ENCODE measurements at regions not wholly inside any gene's neighbourhood (a gene's known extent, or its start where the extent isn't known, plus 50 kb on each side); places are given as distances from the start of the nearest gene placed in this dataset.
"Not testable (repeated sequence)": the region's sequence is repeated elsewhere in the genome, so short reads cannot be mapped to it uniquely, and the experiment has no call there.

DNA sequence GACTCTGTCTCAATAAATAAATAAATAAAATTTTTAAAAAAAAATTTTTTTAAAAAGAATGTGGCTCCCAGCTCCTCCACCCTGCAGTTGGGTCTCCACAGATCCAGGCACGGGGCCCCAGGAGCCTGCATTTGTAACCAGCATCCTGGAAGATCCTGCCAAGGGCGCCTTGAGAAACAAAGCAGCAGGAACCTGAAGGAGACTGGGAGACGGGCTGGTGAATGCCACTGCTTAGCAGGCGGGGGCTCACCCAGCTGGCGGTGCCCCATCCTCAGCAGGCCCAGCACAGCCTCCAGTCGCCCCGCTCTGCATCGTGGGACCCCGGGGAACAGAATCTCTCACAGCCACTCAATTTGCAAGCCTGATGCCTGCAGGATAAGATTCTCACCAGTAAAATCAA lies 187.5 kb upstream of the SALL3 start:
- DNase-seq (ENCODE audit: low spot score), result no peak

DNA sequence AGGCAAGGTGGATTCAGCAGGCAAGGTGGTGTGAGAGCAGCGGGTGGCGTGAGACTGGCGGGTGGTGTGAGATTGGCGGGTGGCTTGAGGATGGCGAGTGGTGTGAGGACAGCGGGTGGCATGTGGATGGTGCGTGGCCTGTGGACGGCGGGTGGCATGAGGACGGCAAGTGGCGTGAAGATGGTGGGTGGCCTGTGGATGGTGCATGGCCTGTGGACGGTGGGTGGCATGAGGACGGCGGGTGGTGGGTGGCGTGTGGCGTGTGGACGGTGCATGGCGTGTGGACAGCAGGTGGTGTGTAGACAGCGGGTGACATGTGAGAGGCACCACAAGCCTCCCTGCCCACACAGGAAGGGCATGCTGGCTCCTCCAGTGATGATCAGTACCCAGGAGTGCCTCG lies 186.9 kb upstream of the SALL3 start:
- DNase-seq (ENCODE audit: low spot score), result no peak

DNA sequence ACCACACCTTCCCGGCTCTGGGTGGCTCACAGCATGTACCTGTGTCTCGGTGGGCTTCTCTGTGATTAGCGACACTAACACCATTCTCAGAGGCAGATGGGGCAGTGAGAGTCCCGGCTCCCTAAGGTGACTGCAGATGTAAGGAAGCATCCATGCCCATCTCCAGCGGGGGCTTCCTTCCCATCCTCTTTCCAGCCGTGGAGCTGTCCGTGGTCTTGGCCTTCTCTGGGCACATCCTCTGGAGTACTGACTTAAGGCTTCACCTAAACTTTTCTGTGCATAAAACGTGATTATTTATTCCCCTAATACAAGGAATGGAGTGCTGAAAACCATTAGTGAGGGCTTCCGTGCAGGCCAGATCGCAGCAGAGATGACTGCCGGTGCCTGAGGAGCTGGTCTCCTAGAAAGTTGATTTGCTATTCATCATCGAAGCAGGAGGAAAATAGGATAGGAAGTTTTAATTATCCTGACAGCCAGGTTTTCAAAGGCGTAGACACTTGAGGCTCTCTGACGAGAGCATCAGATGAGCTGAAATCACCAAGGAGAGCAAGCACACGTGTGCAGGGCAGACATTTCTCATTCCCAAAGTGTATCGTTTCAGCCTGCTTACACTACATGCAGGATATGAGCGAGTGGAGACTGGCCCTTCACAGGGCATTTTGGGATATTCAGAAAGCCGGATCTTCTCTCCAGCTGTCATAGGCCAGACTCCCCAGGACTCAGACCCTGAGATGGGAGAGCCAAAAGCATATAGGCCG lies 186.1 kb upstream of the SALL3 start:
- DNase-seq (ENCODE audit: low spot score), result no peak

DNA sequence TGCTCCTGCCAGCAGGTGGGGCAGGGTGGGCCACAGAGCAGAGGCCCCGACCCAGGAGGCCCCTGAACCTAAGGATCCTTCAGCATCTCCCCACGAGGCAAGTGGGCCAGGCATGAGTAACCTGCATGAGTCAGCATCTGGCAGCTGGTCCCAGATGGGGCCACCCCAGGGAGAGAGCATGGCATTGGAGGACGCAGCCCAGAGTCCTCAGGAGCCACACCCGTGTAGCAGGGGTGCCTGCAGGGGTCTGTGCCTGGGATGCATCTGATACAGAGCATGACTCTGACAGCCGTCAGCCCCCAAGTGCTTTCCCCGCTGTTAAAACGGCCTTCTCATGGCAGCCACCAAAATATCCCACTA lies 185.6 kb upstream of the SALL3 start:
- DNase-seq (ENCODE audit: low spot score), result no peak

DNA sequence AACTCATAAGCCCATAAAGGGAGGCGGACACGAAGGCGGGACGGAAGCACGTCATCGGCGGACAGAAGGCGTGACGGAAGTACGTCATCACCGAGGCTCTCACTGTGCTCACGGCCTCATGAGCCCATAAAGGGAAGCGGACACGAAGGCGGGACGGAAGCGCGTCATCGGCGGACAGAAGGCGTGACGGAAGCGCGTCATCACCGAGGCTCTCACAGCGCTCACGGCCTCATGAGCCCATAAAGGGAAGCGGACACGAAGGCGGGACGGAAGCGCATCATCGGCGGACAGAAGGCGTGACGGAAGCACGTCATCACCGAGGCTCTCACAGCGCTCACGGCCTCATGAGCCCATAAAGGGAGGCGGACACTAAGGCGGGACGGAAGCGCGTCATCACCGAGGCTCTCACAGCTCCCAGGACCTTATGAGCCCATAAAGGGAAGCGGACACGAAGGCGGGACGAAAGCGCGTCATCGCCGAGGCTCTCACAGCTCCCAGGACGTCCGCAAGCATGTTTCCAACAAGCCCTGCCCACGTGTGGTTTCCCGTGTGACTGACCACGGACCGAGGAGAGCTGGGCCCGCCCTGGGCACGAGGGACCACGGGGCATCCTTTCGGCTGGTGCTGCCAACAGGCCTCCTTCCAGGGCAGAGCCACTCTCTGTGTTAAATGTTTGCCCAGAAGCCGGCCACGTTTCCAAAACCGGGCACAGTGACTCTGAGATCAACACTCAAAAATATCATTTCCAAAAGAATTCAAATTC lies 182.7 kb upstream of the SALL3 start:
- no peak for DNase-seq (ENCODE audit: low spot score)

DNA sequence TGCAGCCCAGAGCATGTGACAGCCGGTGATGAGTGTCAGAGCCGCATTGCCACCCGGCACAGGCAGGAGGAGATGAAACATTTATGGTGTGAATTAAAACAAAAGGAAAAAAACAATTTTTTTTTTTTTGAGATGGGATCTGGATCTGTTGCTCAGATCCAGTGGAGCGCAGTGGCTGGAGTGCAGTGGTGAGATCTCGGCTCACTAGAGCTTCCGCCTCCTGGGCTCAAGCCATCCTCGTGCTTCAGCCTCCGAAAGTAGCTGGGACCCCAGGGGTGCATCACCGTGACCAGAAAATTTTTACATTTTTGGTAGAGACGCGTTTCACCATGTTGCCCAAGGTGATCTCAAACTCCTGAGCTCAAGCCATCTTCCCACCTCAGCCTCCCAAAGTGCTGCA lies 182.1 kb upstream of the SALL3 start:
- no peak for DNase-seq (ENCODE audit: low spot score)

DNA sequence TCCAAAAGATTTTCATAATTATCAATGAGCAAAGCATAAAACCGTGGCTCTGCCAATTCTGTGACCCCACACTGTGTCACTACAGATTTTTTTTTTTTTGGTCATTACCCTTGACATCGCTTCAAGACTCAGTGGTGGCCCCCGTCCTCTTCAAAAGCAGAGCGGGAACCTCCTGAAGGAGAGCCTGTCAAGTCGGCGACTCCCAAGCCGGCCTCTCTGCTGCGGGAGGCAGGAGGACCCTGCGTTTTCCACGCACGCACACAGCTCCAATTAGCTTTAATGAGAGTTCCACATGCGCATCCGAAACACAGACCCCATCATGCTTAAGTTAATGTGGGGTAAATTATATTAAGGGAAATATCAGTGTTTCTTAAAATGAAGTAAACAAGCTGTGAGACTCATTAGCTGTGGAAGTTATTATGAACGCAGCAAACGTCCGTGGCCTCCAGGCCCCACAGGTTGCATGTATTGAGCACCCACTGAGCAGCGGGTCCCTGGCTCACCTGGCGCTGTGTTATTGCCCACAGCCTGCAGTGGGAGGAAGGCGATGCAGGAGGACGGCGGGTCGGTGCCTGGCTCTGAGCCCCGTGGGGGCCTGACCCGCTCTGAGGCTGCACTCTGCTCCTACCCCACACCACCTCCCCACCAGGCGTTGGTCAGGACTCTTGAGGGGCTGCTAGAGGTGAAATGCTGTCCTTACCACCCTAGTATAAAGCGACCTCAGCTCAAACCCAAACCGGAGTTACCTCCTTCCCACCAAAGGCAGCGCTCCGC lies 181.0 kb upstream of the SALL3 start:
- no peak for DNase-seq (ENCODE audit: low spot score)

DNA sequence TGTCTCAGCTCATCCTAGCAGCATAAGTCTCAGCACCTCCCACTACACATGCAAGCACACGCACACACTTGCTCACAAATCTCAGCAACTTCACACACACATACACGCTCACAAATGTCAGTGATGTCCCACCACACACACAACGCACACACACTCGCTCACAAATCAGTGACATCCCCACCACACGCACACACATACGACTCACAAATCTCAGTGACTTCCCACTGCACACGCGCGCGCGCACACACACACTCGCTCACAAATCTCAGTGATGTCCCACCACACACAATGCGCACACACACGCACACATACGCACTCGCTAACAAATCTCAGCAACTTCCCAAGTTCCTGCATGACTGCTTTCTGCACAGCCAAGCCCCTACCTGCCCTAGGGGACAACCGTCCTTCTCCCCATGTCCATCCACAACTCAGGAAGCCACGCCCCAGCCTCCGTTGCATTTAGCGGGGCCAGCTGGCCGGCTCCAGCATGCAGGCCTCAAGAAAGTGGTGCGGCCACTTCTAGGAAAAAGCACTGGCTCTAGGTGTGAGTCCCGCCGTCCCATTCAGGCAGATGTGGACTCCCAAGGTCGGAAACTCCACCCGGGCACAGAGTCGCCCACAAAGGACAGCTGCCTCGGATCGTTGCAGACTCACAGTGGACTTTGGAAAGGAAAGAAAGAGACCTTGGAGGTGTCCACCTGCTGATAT lies 180.1 kb upstream of the SALL3 start:
- DNase-seq (ENCODE audit: low spot score), result no peak

DNA sequence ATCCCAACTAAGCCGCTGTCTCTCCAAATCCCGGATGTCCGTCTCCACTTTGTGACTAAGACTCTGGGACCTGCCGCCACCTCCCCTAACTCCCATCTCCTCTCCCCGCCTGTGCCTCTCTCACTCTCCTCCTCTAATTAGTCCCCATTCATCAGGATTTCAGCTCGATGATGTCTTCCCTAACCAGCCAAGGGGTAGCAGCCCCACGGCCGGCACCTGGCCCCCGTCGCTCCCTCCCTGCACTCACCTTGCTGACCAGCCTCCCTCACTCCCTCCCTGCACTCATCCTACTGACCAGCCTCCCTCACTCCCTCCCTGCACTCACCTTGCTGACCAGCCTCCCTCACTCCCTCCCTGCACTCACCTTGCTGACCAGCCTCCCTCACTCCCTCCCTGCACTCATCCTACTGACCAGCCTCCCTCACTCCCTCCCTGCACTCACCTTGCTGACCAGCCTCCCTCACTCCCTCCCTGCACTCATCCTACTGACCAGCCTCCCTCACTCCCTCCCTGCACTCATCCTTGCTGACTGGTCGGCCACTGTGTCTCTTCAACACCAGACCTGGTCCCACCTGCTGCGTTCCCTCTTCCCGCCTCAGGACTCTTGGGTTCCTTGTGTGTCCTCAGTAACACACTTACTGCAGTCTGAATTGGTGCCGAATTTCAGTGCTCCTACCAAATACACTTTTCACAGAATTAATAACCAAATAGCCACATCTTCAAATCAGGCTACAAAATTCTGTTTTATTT lies 179.3 kb upstream of the SALL3 start:
- DNase-seq (ENCODE audit: low spot score), result not testable (repeated sequence)

DNA sequence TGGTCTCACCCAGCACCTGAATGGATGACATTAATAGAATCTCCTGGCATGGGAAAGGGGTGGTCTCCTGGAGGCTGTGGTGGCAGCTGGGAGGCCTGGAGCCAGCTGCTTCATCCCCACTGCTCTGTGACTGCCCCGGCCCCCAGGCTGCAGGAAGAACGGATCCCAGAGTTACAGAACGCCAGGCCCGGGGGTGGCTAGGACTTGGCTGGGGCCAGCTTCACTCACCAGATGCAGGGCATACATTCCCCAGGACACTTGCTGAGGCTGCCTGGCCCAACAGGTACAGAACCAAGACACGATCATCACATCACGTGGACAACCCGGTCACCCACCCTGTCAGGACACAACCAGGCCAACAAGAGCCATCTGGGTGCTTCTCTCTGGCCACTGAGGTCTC lies 178.6 kb upstream of the SALL3 start:
- DNase-seq (ENCODE audit: low spot score), result no peak

DNA sequence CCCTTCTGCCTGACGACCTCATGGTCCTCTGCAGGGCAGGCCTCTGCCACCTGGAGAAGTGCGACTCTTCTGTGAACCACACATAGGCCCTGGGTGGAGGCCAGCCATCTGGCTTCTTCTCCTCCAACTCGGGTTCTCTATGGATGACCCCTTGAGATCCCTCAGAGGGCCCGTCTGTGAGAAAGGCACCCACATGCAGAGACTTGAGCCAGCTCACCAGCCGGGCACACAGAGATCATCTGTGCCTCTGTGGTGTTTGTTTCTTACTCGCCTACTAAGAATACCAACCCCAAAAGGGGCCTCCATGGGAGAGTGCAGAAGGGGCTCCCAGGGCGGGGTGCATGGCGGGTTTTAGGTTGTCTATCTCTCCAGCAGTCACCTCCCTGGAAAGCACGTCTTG lies 176.5 kb upstream of the SALL3 start:
- DNase-seq (ENCODE audit: low spot score), result no peak

DNA sequence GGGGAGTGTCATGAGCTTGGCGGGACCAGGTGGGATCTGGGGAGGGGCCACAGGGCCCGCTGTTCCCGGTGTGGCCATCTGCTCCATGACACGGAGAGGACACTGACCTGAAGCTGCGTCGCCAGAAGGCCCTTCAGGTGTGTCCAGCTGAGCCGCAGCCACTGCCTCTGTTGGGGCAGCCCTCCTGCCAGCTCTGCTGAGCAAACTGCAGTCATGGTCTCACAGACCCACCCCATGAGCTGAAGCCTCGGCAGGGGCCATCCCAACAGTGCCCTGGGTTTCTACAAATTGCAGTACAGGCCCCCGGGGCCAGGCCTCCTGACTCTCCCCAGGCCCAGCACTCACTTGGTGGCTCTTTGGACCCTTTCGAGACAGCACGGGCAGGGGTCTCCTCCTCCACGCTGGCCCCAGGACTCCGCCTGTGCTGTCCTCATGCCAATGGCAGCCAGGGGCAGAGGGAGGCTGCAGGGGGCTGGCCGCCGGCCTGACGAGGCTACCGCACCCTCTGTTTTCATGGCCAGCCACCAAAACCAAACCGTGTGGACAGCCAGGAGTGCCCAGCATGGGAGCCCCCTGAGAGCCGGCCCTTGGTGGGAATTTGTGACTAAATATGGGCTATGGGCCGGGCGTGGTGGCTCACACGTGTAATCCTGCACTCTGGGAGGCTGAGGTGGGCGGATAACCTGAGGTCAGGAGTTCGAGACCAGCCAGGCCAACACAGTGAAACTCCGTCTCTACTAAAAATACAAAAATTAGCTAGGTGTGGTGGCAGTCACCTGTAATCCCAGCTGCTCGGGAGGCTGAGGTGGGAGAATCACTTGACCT lies 175.2 kb upstream of the SALL3 start:
- no peak for DNase-seq (ENCODE audit: low spot score)

DNA sequence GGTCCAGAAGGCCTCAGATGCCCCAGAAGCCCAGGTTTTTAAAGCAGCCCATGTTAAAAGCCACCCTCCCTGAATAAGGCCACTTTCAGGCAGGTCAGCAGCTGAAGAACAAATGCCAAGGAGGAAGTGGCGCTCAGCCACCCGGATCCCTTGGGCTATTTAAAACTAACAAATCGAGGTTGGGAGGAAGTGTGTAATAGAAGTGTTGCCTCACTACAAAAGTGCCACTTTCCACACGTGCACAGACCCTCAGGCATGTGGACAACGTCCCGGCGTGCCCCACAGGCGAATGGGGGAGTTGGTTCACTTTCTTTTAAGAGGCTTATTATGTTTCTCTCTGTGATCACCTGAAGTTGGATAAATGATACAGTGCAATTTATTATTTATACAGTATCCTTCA lies 173.8 kb upstream of the SALL3 start:
- DNase-seq (ENCODE audit: low spot score), result no peak

DNA sequence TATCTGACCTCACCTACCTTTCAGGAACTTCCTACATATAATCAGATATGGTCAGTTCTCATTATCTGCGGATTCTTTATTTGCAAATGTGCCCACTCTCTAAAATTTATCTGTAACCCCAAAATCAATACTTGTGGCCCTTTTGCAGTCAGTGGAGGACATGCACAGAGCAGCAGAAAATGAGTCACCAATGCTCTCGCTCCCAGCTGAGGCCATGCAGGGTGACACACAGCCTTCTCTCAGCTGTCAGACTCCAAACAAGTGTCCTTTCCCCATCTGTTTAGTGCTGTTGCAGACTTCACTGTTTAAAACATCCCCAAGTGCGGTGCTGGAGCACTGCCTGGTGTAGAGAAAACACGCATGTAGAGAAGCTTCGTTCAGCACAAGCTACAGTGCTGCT lies 171.9 kb upstream of the SALL3 start:
- no peak for DNase-seq (ENCODE audit: low spot score)

DNA sequence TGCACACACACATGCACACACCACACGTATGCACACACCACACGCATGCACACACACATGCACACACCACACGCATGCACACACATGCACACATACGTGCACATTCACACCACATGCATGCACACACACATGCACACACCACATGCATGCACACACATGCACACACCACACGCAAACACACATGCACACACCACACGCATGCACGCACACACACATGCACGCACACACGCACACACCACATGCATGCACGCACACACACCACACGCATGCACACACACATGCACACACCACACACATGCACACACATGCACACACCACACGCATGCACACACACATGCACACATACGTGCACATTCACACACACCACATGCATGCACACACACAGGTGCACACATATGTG lies 169.8 kb upstream of the SALL3 start:
- DNase-seq (ENCODE audit: low spot score), result no peak

DNA sequence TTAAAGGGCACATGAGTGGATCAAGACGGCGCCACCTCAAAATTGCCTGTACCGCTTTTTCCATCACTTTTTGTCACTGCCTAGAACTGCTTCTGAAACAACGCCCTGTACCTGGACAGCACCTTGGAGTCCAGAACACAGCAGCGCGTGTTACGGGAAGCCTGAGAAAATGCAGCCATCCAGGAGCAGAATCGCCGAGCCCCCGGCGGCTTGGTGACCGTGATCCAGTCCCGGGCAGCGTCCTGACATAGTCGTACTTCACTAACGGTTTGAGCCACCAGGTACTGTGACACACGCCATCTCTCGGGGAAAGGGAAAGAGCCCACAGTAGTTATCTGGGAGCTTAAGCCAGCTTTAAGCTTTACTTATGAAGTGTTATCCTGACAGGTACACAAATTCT lies 168.9 kb upstream of the SALL3 start:
- DNase-seq (ENCODE audit: low spot score), result no peak

DNA sequence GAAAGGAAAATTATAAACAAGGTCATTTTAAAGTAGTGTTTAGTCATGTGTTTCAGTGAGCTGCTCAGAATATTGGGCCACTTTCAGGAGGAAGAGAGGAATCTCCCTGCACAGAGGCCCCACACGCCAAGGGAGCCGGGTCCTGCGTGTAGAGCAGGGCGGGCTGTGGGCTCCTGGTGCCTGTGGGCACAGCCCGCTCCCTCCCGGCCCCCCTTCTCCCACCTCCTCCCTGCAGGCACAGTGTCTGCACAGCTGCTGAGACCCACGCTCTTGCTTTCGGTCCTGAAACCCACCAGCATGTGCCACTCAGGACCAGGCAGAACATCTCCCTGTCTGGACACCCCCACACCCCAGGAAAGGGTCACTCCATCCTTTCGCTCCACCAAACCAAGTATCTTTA lies 167.6 kb upstream of the SALL3 start:
- DNase-seq (ENCODE audit: low spot score), result no peak

DNA sequence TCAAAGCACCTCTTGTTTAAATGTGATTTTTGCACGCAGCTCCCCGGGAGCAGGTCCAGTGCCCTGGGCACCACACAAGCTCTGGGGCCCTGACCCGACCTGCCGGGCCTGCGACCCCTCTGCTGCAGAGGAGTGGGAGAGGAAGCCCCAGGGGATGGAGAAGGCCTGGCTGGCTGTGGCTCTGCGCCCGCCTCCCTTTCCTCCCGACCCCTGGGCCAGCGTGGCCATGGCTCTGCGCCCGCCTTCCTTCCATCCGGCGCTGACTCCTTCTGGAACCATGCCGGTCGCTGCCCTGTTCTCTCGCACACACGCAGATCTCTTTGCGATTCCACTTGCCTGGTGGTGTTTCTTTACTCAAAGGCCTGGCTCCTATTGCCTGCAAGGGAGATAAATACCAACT lies 166.5 kb upstream of the SALL3 start:
- DNase-seq (ENCODE audit: low spot score), result no peak

DNA sequence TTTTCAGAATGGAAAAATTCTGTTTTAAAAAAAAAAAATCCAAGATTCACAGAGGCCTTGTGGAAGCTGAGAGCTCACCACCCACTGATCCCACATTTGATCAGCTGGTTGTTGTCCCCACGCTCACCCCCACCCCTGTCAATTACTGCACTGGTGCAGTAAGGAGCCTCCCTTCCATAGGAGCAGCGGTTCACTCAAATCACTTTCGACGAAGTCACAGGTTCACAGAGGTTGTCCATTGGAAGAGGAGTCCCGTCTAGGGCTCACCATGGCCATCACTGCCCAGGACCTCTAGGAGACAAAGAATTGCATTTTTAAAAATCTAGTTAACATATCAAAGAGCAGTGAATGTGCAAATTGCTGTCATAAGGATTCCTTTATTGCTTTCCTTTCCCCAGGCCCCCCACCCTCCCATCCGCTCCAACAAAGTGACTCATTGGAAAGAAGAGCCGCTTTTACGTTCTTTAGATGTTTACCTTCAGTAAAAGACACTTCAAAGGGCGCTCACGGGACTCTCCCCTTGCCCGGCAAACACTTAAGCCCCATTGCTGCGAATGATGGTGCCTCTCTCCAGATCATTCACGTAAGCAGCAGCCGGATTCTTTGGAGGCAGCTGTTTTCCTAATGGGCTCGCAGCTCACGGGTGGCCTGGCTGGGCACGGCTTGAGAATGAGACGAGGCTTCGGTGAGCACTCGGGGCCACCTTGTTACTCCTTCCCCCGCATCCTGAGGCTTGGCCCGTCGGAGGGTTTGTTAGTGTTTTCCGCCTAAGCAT lies 165.5 kb upstream of the SALL3 start:
- DNase-seq (ENCODE audit: low spot score), result no peak

DNA sequence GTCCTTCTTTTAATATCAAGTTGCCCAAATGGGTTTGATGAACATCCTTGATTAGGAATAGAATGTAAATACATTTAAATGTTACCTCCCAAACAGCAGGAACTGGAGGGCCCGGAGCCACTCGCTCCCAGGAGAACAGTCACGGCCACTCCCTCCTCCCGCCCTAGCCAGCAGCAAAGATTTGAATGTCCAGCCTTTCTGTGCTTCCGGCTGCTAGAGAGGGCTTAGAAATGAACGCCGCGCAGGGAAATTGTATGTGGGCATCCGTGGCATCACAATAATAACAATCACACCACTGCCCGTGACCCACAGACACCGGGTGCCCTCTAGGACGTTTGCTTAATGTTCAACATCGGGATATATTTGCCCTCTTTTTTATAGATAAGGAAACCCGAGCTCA lies 164.9 kb upstream of the SALL3 start:
- no peak for DNase-seq (ENCODE audit: low spot score)
